H1 (cell line): ENCODE measurements at regions not wholly inside any gene's neighbourhood (a gene's known extent, or its start where the extent isn't known, plus 50 kb on each side); places are given as distances from the start of the nearest gene placed in this dataset.
A peak's percentile ranks its signal among the peaks of the same experiment; 100 is the strongest.
"Not testable (repeated sequence)": the region's sequence is repeated elsewhere in the genome, so short reads cannot be mapped to it uniquely, and the experiment has no call there.

Source experiments
- CTCF ChIA-PET: fragments of 300-600 bp; sonication (Branson Sonifier 250); formaldehyde crosslinking; loops from one replicate; lab custom pipeline; 2021; ENCODE audit not compliant: partially characterized antibody; lab: Charles Lee
- POLR2A ChIA-PET: fragments of 300-600 bp; sonication (Branson Sonifier 250); formaldehyde crosslinking; loops from one replicate; lab custom pipeline; 2021; ENCODE audit warnings: inconsistent platforms; ENCODE audit not compliant: partially characterized antibody; lab: Charles Lee
- DNase-seq, 2 experiments: peaks; one replicate each; pipeline versions ENCODE4 v3.0.0 to v3.0.0-alpha.2; 2010 to 2022; ENCODE audit warnings: low spot score in 2 of 2, low read depth in 1 of 2, mixed read lengths in 1 of 2
- FAIRE-seq: peaks from 2 replicates; lab custom pipeline; 2011; peaks lifted over from hg19 to GRCh38; lab: Jason Lieb, UNC
- H2AFZ ChIP-seq: 2 replicates; pipeline ENCODE4 v1.8.1; 2012; ENCODE audit warnings: low read length, inconsistent platforms
- H2AK5ac ChIP-seq: 2 replicates; pipeline ENCODE4 v1.6.1; 2013; ENCODE audit warnings: low read depth, low read length
- H2BK120ac ChIP-seq: replicated peaks from 2 replicates; pipeline ENCODE3; 2013; ENCODE audit warnings: low read depth, low read length, inconsistent platforms
- H2BK12ac ChIP-seq: 2 replicates; pipeline ENCODE4 v1.6.1; 2013; ENCODE audit warnings: low read depth, low read length
- H2BK15ac ChIP-seq: 2 replicates; pipeline ENCODE4 v1.6.1; 2013; ENCODE audit warnings: low read length
- H2BK20ac ChIP-seq: 2 replicates; pipeline ENCODE4 v1.6.1; 2013; ENCODE audit warnings: low read length
- H2BK5ac ChIP-seq: 2 replicates; pipeline ENCODE4 v1.6.1; 2013; ENCODE audit warnings: low read depth, low read length
- H3K14ac ChIP-seq: 2 replicates; pipeline ENCODE4 v1.6.1; 2013; ENCODE audit warnings: inconsistent platforms; ENCODE audit not compliant: insufficient read length
- H3K18ac ChIP-seq: 2 replicates; pipeline ENCODE4 v1.6.1; 2013; ENCODE audit warnings: low read length; ENCODE audit errors: extremely low read depth
- H3K23ac ChIP-seq: 2 replicates; pipeline ENCODE4 v1.6.1; 2013; ENCODE audit warnings: inconsistent platforms; ENCODE audit not compliant: insufficient read length
- H3K23me2 ChIP-seq: 2 replicates; pipeline ENCODE4 v1.6.1; 2013; ENCODE audit warnings: low read depth, low read length
- H3K27ac ChIP-seq: 2 replicates; pipeline ENCODE4 v1.6.1; 2011; ENCODE audit warnings: low read depth, low read length, inconsistent platforms
- H3K27me3 ChIP-seq, 4 experiments: replicated peaks in 1 of 4; 1 replicate in 1 of 4; 2 replicates in 3 of 4; pipeline versions ENCODE4 v1.6.1 to v1.8.1; 2011 to 2013; ENCODE audit warnings: low read length in 3 of 4, mild to moderate bottlenecking in 3 of 4, inconsistent platforms in 2 of 4, mixed read lengths in 2 of 4, moderate library complexity in 1 of 4; ENCODE audit not compliant: control insufficient read depth in 3 of 4, insufficient read depth in 3 of 4; ENCODE audit errors: extremely low read depth in 1 of 4
- H3K36me3 ChIP-seq, 4 experiments: 2 replicates each; pipeline versions ENCODE4 v1.6.1 to v1.8.1; 2011 to 2013; ENCODE audit warnings: mild to moderate bottlenecking in 4 of 4, low read length in 3 of 4, moderate library complexity in 2 of 4, control low read depth in 1 of 4, inconsistent platforms in 1 of 4; ENCODE audit not compliant: insufficient read depth in 4 of 4, control insufficient read depth in 2 of 4
- H3K4ac ChIP-seq: replicated peaks from 2 replicates; pipeline ENCODE3; 2013; ENCODE audit warnings: low read length, low read depth, mixed read lengths, inconsistent platforms; ENCODE audit not compliant: insufficient read length
- H3K4me1 ChIP-seq, 4 experiments: replicated peaks in 1 of 4; 1 replicate in 1 of 4; 2 replicates in 3 of 4; pipeline versions ENCODE4 v1.6.1 to v1.8.1; 2011 to 2013; ENCODE audit warnings: low read length in 3 of 4, inconsistent platforms in 2 of 4, mixed read lengths in 1 of 4; ENCODE audit not compliant: insufficient read depth in 4 of 4, control insufficient read depth in 3 of 4
- H3K4me2 ChIP-seq, 2 experiments: 2 replicates each; pipeline versions ENCODE4 v1.6.1 to v1.8.1; 2011 to 2013; ENCODE audit warnings: low read depth in 2 of 2, low read length in 2 of 2, control low read depth in 1 of 2, inconsistent platforms in 1 of 2, mild to moderate bottlenecking in 1 of 2; ENCODE audit not compliant: insufficient read depth in 1 of 2
- H3K4me3 ChIP-seq, 4 experiments: fragments of 200-600, 300-600 bp in 1 of 4; sonication (generic), shearing (Covaris generic), sonication (Bioruptor Twin) in 1 of 4; 2 replicates each; pipeline versions ENCODE4 v1.5.1 to v1.8.1; 2011 to 2016; ENCODE audit warnings: low read length in 4 of 4, low read depth in 3 of 4, control low read depth in 2 of 4, inconsistent platforms in 2 of 4, mild to moderate bottlenecking in 2 of 4, mixed read lengths in 1 of 4, moderate library complexity in 1 of 4; ENCODE audit not compliant: insufficient read depth in 2 of 4; ENCODE audit errors: extremely low read depth in 1 of 4
- H3K56ac ChIP-seq: replicated peaks from 2 replicates; pipeline ENCODE3; 2013; ENCODE audit warnings: low read depth, mild to moderate bottlenecking, mixed read lengths, low read length, inconsistent platforms; ENCODE audit not compliant: insufficient read length
- H3K79me1 ChIP-seq: 2 replicates; pipeline ENCODE4 v1.6.1; 2013; ENCODE audit warnings: low read depth, low read length, control low read depth
- H3K79me2 ChIP-seq, 2 experiments: 2 replicates each; pipeline versions ENCODE4 v1.6.1 to v1.8.1; 2012 to 2013; ENCODE audit warnings: low read length in 2 of 2, mild to moderate bottlenecking in 2 of 2, inconsistent platforms in 1 of 2; ENCODE audit not compliant: insufficient read depth in 2 of 2, control insufficient read depth in 1 of 2
- H3K9ac ChIP-seq, 4 experiments: replicated peaks in 1 of 4; 1 replicate in 1 of 4; 2 replicates in 3 of 4; pipeline versions ENCODE4 v1.6.1 to v1.8.1; 2011 to 2013; ENCODE audit warnings: low read depth in 3 of 4, low read length in 3 of 4, control low read depth in 2 of 4, mild to moderate bottlenecking in 2 of 4, moderate library complexity in 2 of 4, inconsistent platforms in 1 of 4; ENCODE audit errors: extremely low read depth in 1 of 4
- H3K9me3 ChIP-seq, 2 experiments: 2 replicates each; pipeline versions ENCODE4 v1.6.1 to v1.8.1; 2012 to 2013; ENCODE audit warnings: mild to moderate bottlenecking in 2 of 2, moderate library complexity in 2 of 2, control low read depth in 1 of 2, inconsistent platforms in 1 of 2, low read depth in 1 of 2, low read length in 1 of 2, mixed read lengths in 1 of 2; ENCODE audit not compliant: insufficient read depth in 2 of 2
- H4K20me1 ChIP-seq, 2 experiments: replicated peaks in 1 of 2; 2 replicates each; pipeline versions ENCODE3 to v1.8.1; 2011 to 2013; ENCODE audit warnings: inconsistent platforms in 2 of 2, low read length in 2 of 2, mild to moderate bottlenecking in 1 of 2; ENCODE audit not compliant: insufficient read depth in 2 of 2, control insufficient read depth in 1 of 2
- H4K5ac ChIP-seq: 2 replicates; pipeline ENCODE4 v1.6.1; 2013; ENCODE audit warnings: low read length, low read depth, mixed read lengths, inconsistent platforms; ENCODE audit not compliant: insufficient read length
- H4K8ac ChIP-seq: 2 replicates; pipeline ENCODE4 v1.8.0; 2013; ENCODE audit warnings: mild to moderate bottlenecking, moderate library complexity, low read length, inconsistent platforms; ENCODE audit not compliant: insufficient read depth; ENCODE audit errors: extremely low read depth
- H4K91ac ChIP-seq: replicated peaks from 2 replicates; pipeline ENCODE3; 2013; ENCODE audit warnings: low read length, mixed read lengths, inconsistent platforms; ENCODE audit not compliant: insufficient read length
- KDM1A ChIP-seq: fragments of 200-600, 300-600 bp; sonication (generic); IDR thresholded peaks from 2 replicates; pipeline ENCODE4 v1.7.1; 2016; ENCODE audit warnings: mild to moderate bottlenecking, low read length, borderline replicate concordance
- WGBS, 2 experiments: shearing (Covaris generic) in 1 of 2; methylation state at CpG; one replicate each; pipeline versions ENCODE4 v1.1.6 to v1.1.7; 2013 to 2015; ENCODE audit warnings: low lambda C conversion rate in 2 of 2, mixed read lengths in 2 of 2, inconsistent platforms in 1 of 2, low coverage in 1 of 2, missing lambda C conversion rate in 1 of 2; ENCODE audit not compliant: insufficient replicate concordance in 2 of 2, insufficient coverage in 1 of 2, insufficient read length in 1 of 2; ENCODE audit errors: extremely low coverage in 1 of 2, missing lambda C conversion rate in 1 of 2; 5-methylcytosine and 5-hydroxymethylcytosine counted together

DNA sequence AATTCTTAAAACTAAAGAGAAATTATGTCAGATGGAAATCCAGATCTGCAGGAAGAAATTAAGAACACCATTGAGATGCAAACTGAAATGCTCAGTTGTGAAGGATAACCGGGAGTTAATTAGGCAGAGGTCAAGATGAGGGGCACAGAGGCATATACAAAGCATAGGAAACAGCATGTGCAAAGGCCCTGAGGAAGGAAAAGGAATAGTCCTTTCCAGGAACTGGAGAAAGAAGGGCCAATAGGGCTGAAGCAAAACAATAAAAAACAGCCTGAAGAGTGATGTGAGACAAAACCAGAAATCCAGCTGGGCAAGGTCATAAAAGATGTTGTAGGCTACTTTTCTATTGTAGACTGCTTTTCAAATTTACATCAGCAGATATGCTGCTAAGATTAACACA is 155.1 kb downstream of the AVL9 start:
- DNase-seq, H3K9me3 ChIP-seq, H3K36me3 ChIP-seq, H3K4ac ChIP-seq, H2BK15ac ChIP-seq, H2BK5ac ChIP-seq, FAIRE-seq, H3K4me1 ChIP-seq, H3K4me3 ChIP-seq, H3K9ac ChIP-seq, H2AFZ ChIP-seq, H3K18ac ChIP-seq, H2AK5ac ChIP-seq, H3K79me2 ChIP-seq, H3K23ac ChIP-seq, H2BK120ac ChIP-seq, H3K4me2 ChIP-seq, H2BK12ac ChIP-seq, H3K27me3 ChIP-seq, H3K23me2 ChIP-seq, POLR2A ChIA-PET, CTCF ChIA-PET, H3K14ac ChIP-seq, H4K8ac ChIP-seq, H4K91ac ChIP-seq, H3K56ac ChIP-seq, H2BK20ac ChIP-seq, H3K79me1 ChIP-seq, H4K5ac ChIP-seq, H3K27ac ChIP-seq, H4K20me1 ChIP-seq: not testable (repeated sequence)
- TF ChIP-seq KDM1A: peak; percentile 53; the same call in 1 of the 2 replicates
- WGBS, 2 experiments: 92% methylated on average over 1 of the region's 1 CpG; no CpG with 5 or more reads in 1 of the 2 experiments
